A549 (cell line): ENCODE measurements at regions not wholly inside any gene's neighbourhood (a gene's known extent, or its start where the extent isn't known, plus 50 kb on each side); places are given as distances from the start of the nearest gene placed in this dataset.

ENCODE experiments used
- ATAC-seq, 2 experiments: fragments of 200-7000 bp in 1 of 2; fragments of >200 bp in 1 of 2; cut with Nextera tagmentation in 1 of 2; cut with Tn5 transposase in 1 of 2; 3 replicates each; pipeline versions ENCODE4 v1.8.0 to v1.9.1; 2018 to 2020; ENCODE audit warnings: mild to moderate bottlenecking in 1 of 2, moderate library complexity in 1 of 2
- CTCF ChIA-PET: fragments of 300-600 bp; sonication (Branson Sonifier 250); formaldehyde crosslinking; extraction: SDS; loops from one replicate; lab custom pipeline; 2021; ENCODE audit warnings: antibody characterized with exemption, inconsistent platforms; lab: Yijun Ruan, JAX
- POLR2A ChIA-PET: fragments of 350-600 bp; formaldehyde crosslinking; extraction: SDS; loops from one replicate; lab custom pipeline; 2021; ENCODE audit warnings: antibody characterized with exemption, inconsistent platforms; lab: Yijun Ruan, JAX
- DNase-seq, 2 experiments: peaks; one replicate each; pipeline versions ENCODE4 v3.0.0 to v3.0.0-alpha.2; 2011 to 2016; ENCODE audit warnings: low read depth in 1 of 2, low spot score in 1 of 2
- FAIRE-seq: peaks from 2 replicates; lab custom pipeline; 2011; peaks lifted over from hg19 to GRCh38; lab: Jason Lieb, UNC
- H3K27ac ChIP-seq, 2 experiments: fragments of >200 bp; sonication (Bioruptor Twin); formaldehyde crosslinking; 3 replicates each; pipeline ENCODE4 v1.5.1; 2016 to 2017
- H3K4me1 ChIP-seq: fragments of >200 bp; sonication (Bioruptor Twin); formaldehyde crosslinking; 3 replicates; pipeline ENCODE4 v1.6.1; 2016
- H3K4me2 ChIP-seq: fragments of >200 bp; sonication (Bioruptor Twin); formaldehyde crosslinking; 3 replicates; pipeline ENCODE4 v1.6.1; 2016
- H3K4me3 ChIP-seq: fragments of >200 bp; sonication (Bioruptor Twin); formaldehyde crosslinking; 3 replicates; pipeline ENCODE4 v1.5.1; 2016
- H3K9me3 ChIP-seq: fragments of >200 bp; sonication (Bioruptor Twin); formaldehyde crosslinking; 3 replicates; pipeline ENCODE4 v1.6.1; 2016
- BCL3 ChIP-seq: fragments of >200 bp; sonication (Bioruptor Twin); formaldehyde crosslinking; IDR thresholded peaks from 3 replicates; pipeline ENCODE4 v1.6.1; 2016
- CBX8 ChIP-seq: fragments of 200-600 bp; sonication (generic); IDR thresholded peaks from 2 replicates; pipeline ENCODE4 v1.6.1; 2016
- CHD2 ChIP-seq: fragments of 150-350 bp; IDR thresholded peaks from 2 replicates; pipeline ENCODE4 v1.6.1; 2014; ENCODE audit warnings: low read length; ENCODE audit not compliant: partially characterized antibody
- CHD4 ChIP-seq: fragments of 200-600 bp; sonication (generic); IDR thresholded peaks from 2 replicates; pipeline ENCODE4 v1.6.1; 2016; ENCODE audit warnings: antibody characterized with exemption, mild to moderate bottlenecking, borderline replicate concordance
- CTCF ChIP-seq: fragments of >200 bp; sonication (Bioruptor Twin); formaldehyde crosslinking; IDR thresholded peaks from 3 replicates; pipeline ENCODE4 v1.5.1; 2016
- EHMT2 ChIP-seq: fragments of 200-600 bp; sonication (generic); IDR thresholded peaks from 2 replicates; pipeline ENCODE4 v1.6.1; 2016; ENCODE audit warnings: antibody characterized with exemption, low read depth, mild to moderate bottlenecking, moderate library complexity
- FOXS1 ChIP-seq: fragments of 250-450 bp; sonication (Bioruptor Pico); IDR thresholded peaks from 2 replicates; pipeline ENCODE4 v1.5.0; 2020; ENCODE audit warnings: mild to moderate bottlenecking, moderate library complexity
- HOXA7 ChIP-seq: fragments of 250-450 bp; sonication (Bioruptor Pico); IDR thresholded peaks from 2 replicates; pipeline ENCODE4 v1.5.0; 2020; ENCODE audit warnings: mild to moderate bottlenecking, moderate library complexity
- HOXB5 ChIP-seq: fragments of 250-450 bp; sonication (Bioruptor Pico); IDR thresholded peaks from 2 replicates; pipeline ENCODE4 v1.5.0; 2020; ENCODE audit warnings: mild to moderate bottlenecking, moderate library complexity
- JUN ChIP-seq, 2 experiments: fragments of >200 bp; sonication (Bioruptor Twin); formaldehyde crosslinking; IDR thresholded peaks; 2 replicates in 1 of 2; 3 replicates in 1 of 2; pipeline ENCODE4 v1.6.1; 2016 to 2017
- KDM1A ChIP-seq: fragments of 200-600 bp; sonication (generic); IDR thresholded peaks from 2 replicates; pipeline ENCODE4 v1.6.1; 2016; ENCODE audit warnings: low read depth, mild to moderate bottlenecking
- KDM5A ChIP-seq: fragments of 200-600 bp; sonication (generic); IDR thresholded peaks from 2 replicates; pipeline ENCODE4 v1.6.1; 2016; ENCODE audit warnings: antibody characterized with exemption, mild to moderate bottlenecking
- MAX ChIP-seq: IDR thresholded peaks from 2 replicates; pipeline ENCODE4 v1.6.1; 2012
- MYC ChIP-seq: IDR thresholded peaks from 2 replicates; pipeline ENCODE4 v1.6.1; 2012; ENCODE audit warnings: mild to moderate bottlenecking, inconsistent platforms, low read length, improper control_type of control experiment, borderline replicate concordance
- NR3C1 ChIP-seq: fragments of >200 bp; sonication (Bioruptor Twin); formaldehyde crosslinking; IDR thresholded peaks from 3 replicates; pipeline ENCODE4 v1.6.1; 2017
- PBX3 ChIP-seq: IDR thresholded peaks from 2 replicates; pipeline ENCODE4 v1.6.1; 2012
- POLR2AphosphoS2 ChIP-seq: conservative IDR thresholded peaks from 2 replicates; pipeline ENCODE4 v1.6.1; 2012; ENCODE audit warnings: low read length, improper control_type of control experiment, inconsistent platforms
- RAD21 ChIP-seq, 2 experiments: fragments of >200 bp in 1 of 2; sonication (Bioruptor Twin) in 1 of 2; formaldehyde crosslinking in 1 of 2; IDR thresholded peaks in 1 of 2; conservative IDR thresholded peaks in 1 of 2; 2 replicates in 1 of 2; 3 replicates in 1 of 2; pipeline ENCODE4 v1.6.1; 2012 to 2018; ENCODE audit warnings: inconsistent platforms in 1 of 2
- RFX5 ChIP-seq: fragments of 450-650 bp; IDR thresholded peaks from 2 replicates; pipeline ENCODE4 v1.7.1; 2014; ENCODE audit warnings: antibody characterized with exemption, mild to moderate bottlenecking, moderate library complexity
- SMC3 ChIP-seq: fragments of >200 bp; sonication (Bioruptor Twin); formaldehyde crosslinking; IDR thresholded peaks from 3 replicates; pipeline ENCODE4 v1.6.1; 2018; ENCODE audit warnings: inconsistent platforms
- TP53 ChIP-seq: fragments of 250-450 bp; sonication (Bioruptor Pico); IDR thresholded peaks from 2 replicates; pipeline ENCODE4 v1.5.0; 2021; ENCODE audit warnings: mild to moderate bottlenecking, moderate library complexity
- ZC3H11A ChIP-seq: fragments of 450-650 bp; IDR thresholded peaks from 2 replicates; pipeline ENCODE4 v1.6.1; 2014; ENCODE audit warnings: antibody characterized with exemption, mild to moderate bottlenecking
- ZNF302 ChIP-seq: fragments of 250-450 bp; sonication (Bioruptor Pico); IDR thresholded peaks from 2 replicates; pipeline ENCODE4 v1.9.0; 2021; ENCODE audit warnings: inconsistent platforms, mild to moderate bottlenecking, moderate library complexity
- ZSCAN20 ChIP-seq: fragments of 250-450 bp; sonication (Bioruptor Pico); IDR thresholded peaks from 2 replicates; pipeline ENCODE4 v1.8.0; 2022; ENCODE audit warnings: mild to moderate bottlenecking, moderate library complexity
- WGBS: methylation state at CpG from one replicate; pipeline ENCODE4 v1.1.6; 2017; ENCODE audit errors: missing lambda C conversion rate; 5-methylcytosine and 5-hydroxymethylcytosine counted together
- TF ChIP-seq, protein P1 (sequence below): fragments of >200 bp; sonication (Bioruptor Twin); formaldehyde crosslinking; IDR thresholded peaks from 2 replicates; pipeline ENCODE4 v1.6.1; 2016

DNA sequence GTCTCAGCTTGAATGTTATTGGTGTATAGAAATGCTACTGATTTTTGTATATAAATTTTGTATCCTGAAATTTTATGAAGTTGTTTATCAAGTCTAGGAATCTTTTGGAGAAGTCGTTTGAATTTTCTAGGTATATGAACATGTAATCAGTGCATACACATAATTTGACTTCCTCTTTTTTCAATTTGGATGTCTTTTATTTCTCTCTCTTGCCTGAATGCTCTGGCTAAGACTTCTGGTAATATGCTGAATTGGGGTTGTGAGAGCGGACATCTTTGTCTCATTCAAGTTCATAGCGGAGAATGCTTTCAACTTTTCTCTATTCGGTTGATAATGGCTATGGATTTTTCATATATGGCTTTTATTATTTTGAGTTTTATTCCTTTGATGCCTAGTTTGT is 100.9 kb upstream of the MCTP2 start:
- TF ChIP-seq PBX3: no peak
- TF ChIP-seq POLR2AphosphoS2: no peak
- no peak for TF ChIP-seq FOXS1 (CRISPR knock-in tag)
- TF ChIP-seq HOXA7 (CRISPR knock-in tag): no peak
- TF ChIP-seq CHD2: no peak
- no peak for TF ChIP-seq JUN (IDR thresholded peaks at IDR 0.05)
- TF ChIP-seq SMC3: no peak
- no peak for TF ChIP-seq RFX5
- TF ChIP-seq ZC3H11A: no peak
- no peak for TF ChIP-seq KDM5A
- TF ChIP-seq, protein P1, sequence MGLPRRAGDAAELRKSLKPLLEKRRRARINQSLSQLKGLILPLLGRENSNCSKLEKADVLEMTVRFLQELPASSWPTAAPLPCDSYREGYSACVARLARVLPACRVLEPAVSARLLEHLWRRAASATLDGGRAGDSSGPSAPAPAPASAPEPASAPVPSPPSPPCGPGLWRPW: no peak
- no peak for TF ChIP-seq BCL3
- TF ChIP-seq CBX8: no peak
- TF ChIP-seq TP53 (CRISPR knock-in tag): no peak
- no peak for TF ChIP-seq NR3C1
- TF ChIP-seq MAX: no peak
- no peak for TF ChIP-seq CHD4
- TF ChIP-seq ZSCAN20 (CRISPR knock-in tag): no peak
- TF ChIP-seq ZNF302: no peak
- 14% methylated on average over 4 of the region's 4 CpGs for WGBS
- Histone ChIP-seq H3K27ac (no peak overlapping the region), H3K9me3 (no peaks in the 10 kb centered on the region; the same call in 2 of the 3 replicates), H3K4me2 (no peak overlapping the region), H3K4me3 (no peak overlapping the region), H3K4me1 (no peaks in the 10 kb centered on the region)
- no peak for ATAC-seq
- no peak for DNase-seq
- FAIRE-seq: no peak
- ChIA-PET POLR2A (no interaction called here), CTCF (interaction anchor here (1.7 kb wide), 1 partner anchor 11 kb away, joined by 6 read pairs; no protein-coding TSS in a partner anchor)

- ChIA-PET CTCF (no interaction called here), POLR2A (no interaction called here)
- Histone ChIP-seq H3K9me3 (no peaks in the 10 kb centered on the region), H3K4me1 (no peaks in the 10 kb centered on the region), H3K4me2 (no peak overlapping the region), H3K4me3 (no peak overlapping the region), H3K27ac (no peak overlapping the region)
- FAIRE-seq (no peak), DNase-seq (no peak), ATAC-seq (no peak)
- 9% methylated on average over 3 of the region's 3 CpGs for WGBS
- no peak for TF ChIP-seq NR3C1
- no peak for TF ChIP-seq MYC
- no peak for TF ChIP-seq HOXB5 (CRISPR knock-in tag)
- no peak for TF ChIP-seq CBX8
- no peak for TF ChIP-seq CTCF
- TF ChIP-seq KDM1A: no peak
- no peak for TF ChIP-seq CHD4
- no peak for TF ChIP-seq ZNF302
- no peak for TF ChIP-seq HOXA7 (CRISPR knock-in tag)
- no peak for TF ChIP-seq RFX5
- TF ChIP-seq EHMT2: no peak
- TF ChIP-seq RAD21 (conservative IDR thresholded peaks at IDR 0.05 in 1 of 2, IDR thresholded peaks at IDR 0.05 in 1 of 2): no peak
Measured at GRCh38 chr15:94127006-94127405, 104.4 kb upstream of the MCTP2 start.
